Upper lobe of left lung (tissue), 4 donors: ENCODE measurements at regions not wholly inside any gene's neighbourhood (a gene's known extent, or its start where the extent isn't known, plus 50 kb on each side); places are given as distances from the start of the nearest gene placed in this dataset.

Experiments used
- POLR2A ChIP-seq, 4 donors: fragments of 450-650 bp; IDR thresholded peaks; one replicate each; pipeline ENCODE4 v1.5.1; 2016 to 2017; ENCODE audit warnings: antibody characterized with exemption in 4 of 4, mild to moderate bottlenecking in 2 of 4
- TF ChIP-seq, protein P1 (sequence below), 6 experiments: fragments of 450-650 bp in 4 of 6; fragments of 200-600 bp in 2 of 6; sonication (generic) in 2 of 6; IDR thresholded peaks; one replicate each; pipeline ENCODE4 v1.5.1; 2016 to 2019; ENCODE audit warnings: antibody characterized with exemption in 6 of 6

DNA sequence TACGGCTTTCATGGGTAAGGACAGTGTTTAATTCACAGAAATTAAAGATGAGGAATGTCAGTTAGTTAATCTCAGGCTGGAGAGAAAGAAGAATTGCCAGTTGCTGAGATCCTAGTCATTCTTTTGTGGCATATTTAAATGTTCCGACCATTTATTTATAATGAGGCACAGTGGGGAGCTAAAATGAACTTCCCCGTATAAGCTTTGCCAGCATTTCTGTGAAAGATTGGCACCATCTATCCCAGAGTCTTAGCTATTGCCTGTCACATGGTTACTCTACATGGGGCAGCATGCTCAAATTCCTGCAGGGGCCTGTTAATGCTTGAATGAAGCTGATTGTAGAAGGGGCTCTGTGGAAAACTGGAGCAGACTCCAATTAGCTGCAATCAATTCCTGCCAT lies 314.1 kb downstream of the PRELID2 start:
- TF ChIP-seq POLR2A (IDR thresholded peaks at IDR 0.05): no peak
- TF ChIP-seq, protein P1, sequence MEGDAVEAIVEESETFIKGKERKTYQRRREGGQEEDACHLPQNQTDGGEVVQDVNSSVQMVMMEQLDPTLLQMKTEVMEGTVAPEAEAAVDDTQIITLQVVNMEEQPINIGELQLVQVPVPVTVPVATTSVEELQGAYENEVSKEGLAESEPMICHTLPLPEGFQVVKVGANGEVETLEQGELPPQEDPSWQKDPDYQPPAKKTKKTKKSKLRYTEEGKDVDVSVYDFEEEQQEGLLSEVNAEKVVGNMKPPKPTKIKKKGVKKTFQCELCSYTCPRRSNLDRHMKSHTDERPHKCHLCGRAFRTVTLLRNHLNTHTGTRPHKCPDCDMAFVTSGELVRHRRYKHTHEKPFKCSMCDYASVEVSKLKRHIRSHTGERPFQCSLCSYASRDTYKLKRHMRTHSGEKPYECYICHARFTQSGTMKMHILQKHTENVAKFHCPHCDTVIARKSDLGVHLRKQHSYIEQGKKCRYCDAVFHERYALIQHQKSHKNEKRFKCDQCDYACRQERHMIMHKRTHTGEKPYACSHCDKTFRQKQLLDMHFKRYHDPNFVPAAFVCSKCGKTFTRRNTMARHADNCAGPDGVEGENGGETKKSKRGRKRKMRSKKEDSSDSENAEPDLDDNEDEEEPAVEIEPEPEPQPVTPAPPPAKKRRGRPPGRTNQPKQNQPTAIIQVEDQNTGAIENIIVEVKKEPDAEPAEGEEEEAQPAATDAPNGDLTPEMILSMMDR (IDR thresholded peaks at IDR 0.05): no peak
